GM23248 (cell line): ENCODE measurements at regions not wholly inside any gene's neighbourhood (a gene's known extent, or its start where the extent isn't known, plus 50 kb on each side); places are given as distances from the start of the nearest gene placed in this dataset.

ENCODE experiments used
- EZH2 ChIP-seq: fragments of 200-600 bp; sonication (generic); IDR thresholded peaks from 2 replicates; pipeline ENCODE4 v1.6.1; 2018; ENCODE audit warnings: antibody characterized with exemption, mild to moderate bottlenecking; ENCODE audit not compliant: insufficient read depth, poor library complexity, severe bottlenecking
- EZH2phosphoT487 ChIP-seq: fragments of 200-600 bp; sonication (generic); IDR thresholded peaks from 2 replicates; pipeline ENCODE4 v1.6.1; 2018; ENCODE audit warnings: antibody characterized with exemption, moderate library complexity, mild to moderate bottlenecking, low read depth; ENCODE audit not compliant: insufficient read depth

GRCh38 chr14:34283590-34283989 lies 178.4 kb downstream of the SPTSSA start:
- TF ChIP-seq EZH2: no peak
- TF ChIP-seq EZH2phosphoT487: no peak
